Activated CD8-positive, alpha-beta T cell treated with anti-CD3 and anti-CD28 coated beads for 36 hours (primary cell): ENCODE measurements at regions not wholly inside any gene's neighbourhood (a gene's known extent, or its start where the extent isn't known, plus 50 kb on each side); places are given as distances from the start of the nearest gene placed in this dataset.

Source experiments
- ATAC-seq: fragments of 200-7000 bp; cut with Tn5 transposase; one replicate; pipeline ENCODE4 v1.10.0; 2021; ENCODE audit warnings: mild to moderate bottlenecking, moderate library complexity
- CTCF ChIA-PET: fragments of 350-600 bp; sonication (Branson Sonifier 250); formaldehyde crosslinking; loops from one replicate; lab custom pipeline; 2021; ENCODE audit warnings: antibody characterized with exemption; lab: Charles Lee
- POLR2A ChIA-PET: fragments of 350-600 bp; sonication (Branson Sonifier 250); formaldehyde crosslinking; loops from one replicate; lab custom pipeline; 2021; ENCODE audit warnings: antibody characterized with exemption; lab: Charles Lee
- DNase-seq: peaks from one replicate; pipeline ENCODE4 v3.0.0-alpha.2; 2020
- H3K27ac Mint-ChIP-seq: one replicate; pipeline ENCODE4 v1.8.0; 2021; ENCODE audit warnings: mild to moderate bottlenecking, mixed read lengths
- H3K27me3 Mint-ChIP-seq: one replicate; pipeline ENCODE4 v1.8.0; 2021; ENCODE audit warnings: mixed read lengths
- H3K36me3 Mint-ChIP-seq: one replicate; pipeline ENCODE4 v1.8.0; 2021; ENCODE audit warnings: low read depth, mixed read lengths
- H3K4me1 Mint-ChIP-seq: one replicate; pipeline ENCODE4 v1.8.0; 2021; ENCODE audit warnings: low read depth, mixed read lengths
- H3K4me3 Mint-ChIP-seq: one replicate; pipeline ENCODE4 v1.8.0; 2021; ENCODE audit warnings: mild to moderate bottlenecking, moderate library complexity, mixed read lengths
- H3K9me3 Mint-ChIP-seq: one replicate; pipeline ENCODE4 v1.8.0; 2021; ENCODE audit warnings: mixed read lengths
- CTCF ChIP-seq: fragments of 200-600 bp; IDR thresholded peaks from one replicate; pipeline ENCODE4 v1.8.0; 2022; ENCODE audit warnings: antibody characterized with exemption, mild to moderate bottlenecking
- intact Hi-C: fragments of 100-400 bp; cut with micrococcal nuclease; formaldehyde crosslinking; loops from one replicate; pipeline ENCODE4 v1.10.0; 2022

GRCh38 chr11:131157678-131158077, 212.7 kb upstream of the NTM start:
- no peaks in the 10 kb centered on the region for H3K9me3 Mint-ChIP-seq
- CTCF ChIA-PET, result interaction anchor here (1.6 kb wide), 1 partner anchor 18 kb away, joined by 3 read pairs; no protein-coding TSS in a partner anchor
- no peak for TF ChIP-seq CTCF
- no peak overlapping the region for H3K4me3 Mint-ChIP-seq
- DNase-seq, result no peak
- POLR2A ChIA-PET, result interaction anchor here (0.6 kb wide), 1 partner anchor 781 kb away, joined by 3 read pairs; no protein-coding TSS in a partner anchor
- H3K36me3 Mint-ChIP-seq, result no peaks in the 10 kb centered on the region
- H3K27ac Mint-ChIP-seq, result no peak overlapping the region
- peaks cover 1% of the 10 kb centered on the region for H3K27me3 Mint-ChIP-seq
- ATAC-seq, result no peak
- intact Hi-C loops, result no loop called here
- no peaks in the 10 kb centered on the region for H3K4me1 Mint-ChIP-seq

GRCh38 chr11:131160846-131161245, 209.6 kb upstream of the NTM start:
- Mint-ChIP-seq H3K4me1 (no peaks in the 10 kb centered on the region), H3K27ac (no peak overlapping the region), H3K4me3 (no peak overlapping the region), H3K27me3 (peaks cover 1% of the 10 kb centered on the region), H3K36me3 (no peaks in the 10 kb centered on the region), H3K9me3 (no peaks in the 10 kb centered on the region)
- ATAC-seq (no peak), DNase-seq (no peak)
- intact Hi-C loops, result no loop called here
- POLR2A ChIA-PET, result no interaction called here
- CTCF ChIA-PET, result no interaction called here
- no peak for TF ChIP-seq CTCF

- POLR2A ChIA-PET, result no interaction called here
Measured at GRCh38 chr11:131163613-131164012, 206.8 kb upstream of the NTM start.

GRCh38 chr11:131165036-131165435, 205.4 kb upstream of the NTM start:
- Mint-ChIP-seq H3K27me3 (no peaks in the 10 kb centered on the region), H3K4me3 (no peak overlapping the region), H3K4me1 (no peaks in the 10 kb centered on the region), H3K36me3 (no peaks in the 10 kb centered on the region), H3K27ac (no peak overlapping the region), H3K9me3 (no peaks in the 10 kb centered on the region)
- POLR2A ChIA-PET, result no interaction called here
- ATAC-seq (no peak), DNase-seq (no peak)
- intact Hi-C loops, result no loop called here
- no peak for TF ChIP-seq CTCF
- CTCF ChIA-PET, result no interaction called here

More at GRCh38 chr11:131163613-131164012, 206.8 kb upstream of the NTM start:
- peaks cover 1% of the 10 kb centered on the region for H3K27me3 Mint-ChIP-seq
- no peak for TF ChIP-seq CTCF
- no peaks in the 10 kb centered on the region for H3K9me3 Mint-ChIP-seq
- H3K4me1 Mint-ChIP-seq, result no peaks in the 10 kb centered on the region
- DNase-seq (no peak), ATAC-seq (no peak)
- H3K4me3 Mint-ChIP-seq, result no peak overlapping the region
- CTCF ChIA-PET, result interaction anchor here (1.6 kb wide), 1 partner anchor 14 kb away, joined by 4 read pairs; no protein-coding TSS in a partner anchor
- no peak overlapping the region for H3K27ac Mint-ChIP-seq
- intact Hi-C loops, result no loop called here
- H3K36me3 Mint-ChIP-seq, result no peaks in the 10 kb centered on the region

GRCh38 chr11:131168839-131169713, 201.3 kb upstream of the NTM start:
- no peak overlapping the region for H3K27ac Mint-ChIP-seq
- no peak overlapping the region for H3K4me3 Mint-ChIP-seq
- H3K9me3 Mint-ChIP-seq, result no peaks in the 10 kb centered on the region
- ChIA-PET POLR2A (interaction anchor here (0.7 kb wide), 1 partner anchor 10 kb away, joined by 3 read pairs; no protein-coding TSS in a partner anchor), CTCF (interaction anchor here (1.4 kb wide), 1 partner anchor 104 kb away, joined by 3 read pairs; no protein-coding TSS in a partner anchor)
- no peaks in the 10 kb centered on the region for H3K27me3 Mint-ChIP-seq
- TF ChIP-seq CTCF, result no peak
- no peaks in the 10 kb centered on the region for H3K4me1 Mint-ChIP-seq
- H3K36me3 Mint-ChIP-seq, result no peaks in the 10 kb centered on the region
- DNase-seq (no peak), ATAC-seq (no peak)
- intact Hi-C loops, result no loop called here
